Right lobe of liver (tissue), 6 donors: ENCODE measurements at regions not wholly inside any gene's neighbourhood (a gene's known extent, or its start where the extent isn't known, plus 50 kb on each side); places are given as distances from the start of the nearest gene placed in this dataset.

Experiments
- ATAC-seq, 4 donors: fragments of 200-7000 bp; cut with Tn5 transposase; one replicate each; pipeline ENCODE4 v1.9.1; 2020; ENCODE audit warnings: mild to moderate bottlenecking in 4 of 4, moderate library complexity in 4 of 4
- DNase-seq, 3 donors: peaks; one replicate each; pipeline ENCODE4 v3.0.0-alpha.2; 2020
- H3K27ac ChIP-seq, 3 donors: fragments of 200-600 bp; one replicate each; pipeline ENCODE4 v1.8.0; 2022
- H3K27me3 ChIP-seq, 2 donors: fragments of 200-600 bp; one replicate each; pipeline ENCODE4 v1.8.0; 2022
- H3K36me3 ChIP-seq, 4 donors: fragments of 200-600 bp; sonication (generic) in 1 of 4; one replicate each; pipeline versions ENCODE4 v1.5.1 to v1.8.0; 2017 to 2022; ENCODE audit warnings: control low read depth in 1 of 4
- H3K4me1 ChIP-seq, 4 donors: fragments of 200-600 bp; sonication (generic) in 1 of 4; one replicate each; pipeline versions ENCODE4 v1.5.1 to v1.8.0; 2017 to 2022; ENCODE audit warnings: control low read depth in 1 of 4
- H3K4me3 ChIP-seq, 3 donors: fragments of 200-600 bp; one replicate each; pipeline ENCODE4 v1.8.0; 2022
- H3K9me3 ChIP-seq, 4 donors: fragments of 200-600 bp; sonication (generic) in 1 of 4; one replicate each; pipeline versions ENCODE4 v1.5.1 to v1.8.0; 2017 to 2022; ENCODE audit warnings: control low read depth in 1 of 4
- CTCF ChIP-seq, 4 donors: fragments of 200-600 bp in 3 of 4; fragments of 450-650 bp in 1 of 4; IDR thresholded peaks; one replicate each; pipeline versions ENCODE4 v1.5.1 to v1.8.0; 2016 to 2022; ENCODE audit warnings: antibody characterized with exemption in 4 of 4, mild to moderate bottlenecking in 2 of 4
- POLR2A ChIP-seq: fragments of 450-650 bp; IDR thresholded peaks from one replicate; pipeline ENCODE4 v1.6.1; 2017; ENCODE audit warnings: antibody characterized with exemption, mild to moderate bottlenecking
- WGBS: methylation state at CpG from one replicate; pipeline ENCODE4 v1.1.6; 2018; ENCODE audit warnings: low coverage, low lambda C conversion rate; ENCODE audit not compliant: insufficient coverage; ENCODE audit errors: missing lambda C conversion rate; 5-methylcytosine and 5-hydroxymethylcytosine counted together
- intact Hi-C, 2 donors: fragments of 100-400 bp; cut with DNase I; formaldehyde crosslinking; loops; one replicate each; pipeline versions ENCODE4 v1.11.2 to v1.14.1; 2022
- donor health status: DM: no; HTN: yes; CAD: no.
- donor health status: DM: no; HTN: no; CAD: no.
- donor health status: DM: no; HTN: no; CAD: no.
- donor health status: DM: no; HTN: yes; CAD: no.
- donor health status: DM: no; HTN: yes; CAD: no.

DNA sequence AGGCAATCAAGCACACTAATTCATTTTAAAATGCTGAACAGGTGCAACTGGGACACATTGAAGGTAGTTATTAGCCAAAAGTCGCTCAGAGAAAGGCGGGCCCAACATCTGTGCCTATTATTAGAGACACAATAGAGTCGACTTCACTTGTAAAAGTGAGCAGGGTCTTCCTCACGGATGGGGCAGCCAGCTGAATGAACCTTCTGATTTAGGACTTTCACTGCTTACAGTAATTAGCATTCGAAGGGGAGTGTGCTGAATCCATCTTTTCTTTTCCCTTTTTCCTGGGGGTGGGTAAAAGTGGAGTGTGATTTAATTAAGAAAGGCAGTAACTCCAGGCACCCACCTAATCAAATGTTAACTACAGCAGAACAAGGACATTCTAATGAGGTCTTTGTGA lies 677.7 kb downstream of the DCDC2C start:
- ATAC-seq = no peak
- intact Hi-C loops = no loop called here
- no peaks in the 10 kb centered on the region for H3K36me3 ChIP-seq
- 14% methylated on average over 5 of the region's 5 CpGs for WGBS
- no peaks in the 10 kb centered on the region for H3K27me3 ChIP-seq
- H3K27ac ChIP-seq = no peak overlapping the region
- no peaks in the 10 kb centered on the region for H3K4me1 ChIP-seq
- no peak overlapping the region for H3K4me3 ChIP-seq
- TF ChIP-seq CTCF (IDR thresholded peaks at IDR 0.05) = no peak
- no peak for TF ChIP-seq POLR2A
- no peaks in the 10 kb centered on the region for H3K9me3 ChIP-seq
- DNase-seq = no peak

GRCh38 chr2:4381773-4382172 lies 678.4 kb downstream of the DCDC2C start:
- no peak for TF ChIP-seq CTCF (IDR thresholded peaks at IDR 0.05)
- TF ChIP-seq POLR2A = no peak
- 34% methylated on average over 3 of the region's 3 CpGs for WGBS
- Histone ChIP-seq H3K9me3 (no peaks in the 10 kb centered on the region), H3K27me3 (no peaks in the 10 kb centered on the region), H3K27ac (no peak overlapping the region), H3K36me3 (no peaks in the 10 kb centered on the region), H3K4me1 (no peaks in the 10 kb centered on the region), H3K4me3 (no peak overlapping the region)
- ATAC-seq = no peak
- no peak for DNase-seq
- intact Hi-C loops = no loop called here

DNA sequence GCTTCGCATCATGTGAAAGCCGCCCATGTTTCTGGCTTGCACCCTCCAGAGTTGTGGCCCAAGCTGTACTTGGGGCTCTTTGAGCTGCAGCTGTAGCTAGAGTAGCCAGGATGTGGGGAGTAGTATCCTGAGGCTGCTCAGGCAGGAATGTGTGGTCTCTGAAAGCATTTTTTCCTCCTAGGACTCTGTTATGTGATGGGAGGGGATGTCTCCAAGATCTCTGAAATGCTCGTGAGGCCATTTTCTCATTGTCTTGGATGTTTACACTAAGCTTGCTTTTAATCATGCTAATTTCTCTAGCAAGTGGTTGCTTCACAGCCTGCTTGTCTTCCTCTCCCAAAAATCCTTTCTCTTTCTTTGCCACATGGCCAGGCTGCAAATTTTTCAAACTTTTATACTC lies 687.6 kb downstream of the DCDC2C start:
- Histone ChIP-seq H3K27ac (no peak overlapping the region), H3K36me3 (no peaks in the 10 kb centered on the region), H3K9me3 (no peaks in the 10 kb centered on the region), H3K4me3 (no peak overlapping the region), H3K4me1 (no peaks in the 10 kb centered on the region), H3K27me3 (no peaks in the 10 kb centered on the region)
- no peak for ATAC-seq
- TF ChIP-seq POLR2A = no peak
- no peak for TF ChIP-seq CTCF (IDR thresholded peaks at IDR 0.05)
- 67% methylated on average over 3 of the region's 3 CpGs for WGBS
- DNase-seq = no peak
- intact Hi-C loops = no loop called here

DNA sequence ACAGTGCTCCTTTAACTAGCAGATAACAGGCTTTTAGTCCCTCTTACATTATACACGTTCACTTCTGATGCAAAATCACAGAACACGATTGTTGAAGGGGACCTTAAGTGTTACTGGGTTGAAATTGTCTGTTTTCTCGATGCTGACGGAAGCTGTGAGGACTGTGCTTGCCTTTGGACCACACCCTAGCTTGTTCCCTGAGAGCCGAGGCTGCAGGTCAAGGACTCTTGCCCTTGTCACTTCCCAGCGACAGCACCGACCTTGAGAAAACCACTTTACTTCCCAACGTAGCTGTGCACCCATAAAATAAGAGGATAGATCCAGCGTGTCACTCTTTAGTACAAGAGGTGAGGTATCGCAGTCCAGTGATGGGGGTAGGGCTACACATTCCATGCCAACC lies 701.0 kb downstream of the DCDC2C start:
- H3K27me3 ChIP-seq = no peaks in the 10 kb centered on the region
- H3K4me3 ChIP-seq = no peak overlapping the region
- intact Hi-C loops = no loop called here
- WGBS = 59% methylated on average over 9 of the region's 10 CpGs
- H3K27ac ChIP-seq = no peak overlapping the region
- no peaks in the 10 kb centered on the region for H3K36me3 ChIP-seq
- no peaks in the 10 kb centered on the region for H3K9me3 ChIP-seq
- DNase-seq = no peak
- no peaks in the 10 kb centered on the region for H3K4me1 ChIP-seq
- ATAC-seq = no peak
- TF ChIP-seq CTCF (IDR thresholded peaks at IDR 0.05) (no peak), POLR2A (no peak)

GRCh38 chr2:4408321-4408720 lies 704.9 kb downstream of the DCDC2C start:
- H3K9me3 ChIP-seq = no peaks in the 10 kb centered on the region
- WGBS = 34% methylated on average over 10 of the region's 10 CpGs
- no peaks in the 10 kb centered on the region for H3K36me3 ChIP-seq
- no peak for ATAC-seq
- no peak overlapping the region for H3K4me3 ChIP-seq
- no peaks in the 10 kb centered on the region for H3K27me3 ChIP-seq
- intact Hi-C loops = no loop called here
- no peaks in the 10 kb centered on the region for H3K4me1 ChIP-seq
- no peak for DNase-seq
- H3K27ac ChIP-seq = no peak overlapping the region
- TF ChIP-seq CTCF (IDR thresholded peaks at IDR 0.05) (no peak), POLR2A (no peak)
